K562 (cell line): ENCODE measurements at regions not wholly inside any gene's neighbourhood (a gene's known extent, or its start where the extent isn't known, plus 50 kb on each side); places are given as distances from the start of the nearest gene placed in this dataset.

Experiments used
- COPS2 ChIP-seq: fragments of 450-650 bp; conservative IDR thresholded peaks from 2 replicates; pipeline ENCODE4 v1.6.1; 2016; ENCODE audit warnings: mild to moderate bottlenecking, moderate library complexity
- FOXA1 ChIP-seq: fragments of 450-650 bp; IDR thresholded peaks from 2 replicates; pipeline ENCODE4 v1.6.1; 2016; ENCODE audit warnings: mild to moderate bottlenecking, borderline replicate concordance
- HNRNPLL ChIP-seq: fragments of 200-400 bp; formaldehyde crosslinking; IDR thresholded peaks from 2 replicates; pipeline ENCODE4 v1.6.1; 2017; ENCODE audit warnings: low read length, low read depth, mild to moderate bottlenecking; ENCODE audit not compliant: poor library complexity, severe bottlenecking
- KAT2B ChIP-seq: IDR thresholded peaks from one replicate; pipeline ENCODE4 v1.6.1; 2012; ENCODE audit warnings: low read depth, mild to moderate bottlenecking, control low read depth, inconsistent platforms, low read length, moderate library complexity
- MAFK ChIP-seq: IDR thresholded peaks from 2 replicates; pipeline ENCODE4 v1.6.1; 2011; ENCODE audit warnings: low read length, improper control_type of control experiment
- NFE2L1 ChIP-seq: fragments of 450-650 bp; IDR thresholded peaks from 2 replicates; pipeline ENCODE4 v1.6.1; 2016; ENCODE audit warnings: missing genetic modification characterization, low read depth, mild to moderate bottlenecking, missing compliant biosample characterization, moderate library complexity, borderline replicate concordance
- NR2F6 ChIP-seq: fragments of 450-650 bp; formaldehyde crosslinking; IDR thresholded peaks from 2 replicates; pipeline ENCODE4 v1.4.0; 2020; ENCODE audit warnings: mild to moderate bottlenecking
- OTX1 ChIP-seq: fragments of 450-650 bp; formaldehyde crosslinking; IDR thresholded peaks from 2 replicates; pipeline ENCODE4 v1.4.0; 2022; ENCODE audit warnings: mild to moderate bottlenecking
- PCBP2 ChIP-seq: fragments of 200-400 bp; formaldehyde crosslinking; IDR thresholded peaks from 2 replicates; pipeline ENCODE4 v1.6.1; 2018; ENCODE audit warnings: low read length, low read depth, mild to moderate bottlenecking, moderate library complexity; ENCODE audit not compliant: poor library complexity, severe bottlenecking
- RBM25 ChIP-seq: fragments of 200-400 bp; formaldehyde crosslinking; IDR thresholded peaks from 2 replicates; pipeline ENCODE4 v1.6.1; 2018; ENCODE audit warnings: low read length, low read depth, moderate library complexity; ENCODE audit not compliant: severe bottlenecking
- SMARCE1 ChIP-seq: fragments of 450-650 bp; IDR thresholded peaks from 2 replicates; pipeline ENCODE4 v1.7.1; 2016; ENCODE audit warnings: mild to moderate bottlenecking
- SMC3 ChIP-seq: conservative IDR thresholded peaks from 2 replicates; pipeline ENCODE4 v1.6.1; 2011; ENCODE audit warnings: low read depth, low read length, improper control_type of control experiment; ENCODE audit not compliant: insufficient read depth
- SNIP1 ChIP-seq: fragments of 450-650 bp; IDR thresholded peaks from 2 replicates; pipeline ENCODE4 v1.7.1; 2017; ENCODE audit warnings: low read depth, mild to moderate bottlenecking
- SRSF1 ChIP-seq: fragments of 200-400 bp; formaldehyde crosslinking; IDR thresholded peaks from 2 replicates; pipeline ENCODE4 v1.6.1; 2017; ENCODE audit warnings: mild to moderate bottlenecking, low read depth, low read length, moderate library complexity
- STAT5A ChIP-seq: IDR thresholded peaks from 2 replicates; pipeline ENCODE4 v1.6.1; 2012; ENCODE audit warnings: low read length, inconsistent platforms, borderline replicate concordance
- ZFPM2 ChIP-seq: fragments of 250-450 bp; sonication (Bioruptor Pico); IDR thresholded peaks from 2 replicates; pipeline ENCODE4 v1.5.1; 2022; ENCODE audit warnings: mild to moderate bottlenecking
- ZNF212 ChIP-seq: fragments of 450-650 bp; formaldehyde crosslinking; IDR thresholded peaks from 2 replicates; pipeline ENCODE4 v1.4.0; 2020; ENCODE audit warnings: mild to moderate bottlenecking
- ZNF217 ChIP-seq: sonication (generic); formaldehyde crosslinking; IDR thresholded peaks from 2 replicates; pipeline ENCODE4 v1.8.0; 2022; ENCODE audit warnings: mild to moderate bottlenecking, missing genetic modification reagents
- ZNF589 ChIP-seq: fragments of 200-800 bp; sonication (Bioruptor generic); IDR thresholded peaks from 2 replicates; pipeline ENCODE4 v1.6.1; 2016; ENCODE audit warnings: low read depth, missing genetic modification characterization, missing compliant biosample characterization
- TF ChIP-seq, protein P1 (sequence below): sonication (generic); formaldehyde crosslinking; IDR thresholded peaks from 2 replicates; pipeline ENCODE4 v1.8.0; 2022; ENCODE audit warnings: mild to moderate bottlenecking, missing genetic modification reagents, borderline replicate concordance
- TF ChIP-seq, protein P2 (sequence below): fragments of 450-650 bp; conservative IDR thresholded peaks from 2 replicates; pipeline ENCODE4 v1.6.1; 2016; ENCODE audit warnings: missing genetic modification characterization, low read depth, mild to moderate bottlenecking, missing compliant biosample characterization, moderate library complexity
- TF ChIP-seq, protein P3 (sequence below), 3 experiments: IDR thresholded peaks in 2 of 3; conservative IDR thresholded peaks in 1 of 3; 2 replicates each; pipeline ENCODE4 v1.5.1; 2011 to 2012; ENCODE audit warnings: low read length in 3 of 3, mild to moderate bottlenecking in 3 of 3, control low read depth in 2 of 3, improper control_type of control experiment in 1 of 3, inconsistent platforms in 1 of 3, low read depth in 1 of 3, mixed read lengths in 1 of 3, moderate library complexity in 1 of 3; ENCODE audit not compliant: insufficient read depth in 2 of 3
- TF ChIP-seq, protein P4 (sequence below): fragments of 250-450 bp; sonication (Bioruptor Pico); IDR thresholded peaks from 2 replicates; pipeline ENCODE4 v1.5.0; 2020; ENCODE audit warnings: mild to moderate bottlenecking

DNA sequence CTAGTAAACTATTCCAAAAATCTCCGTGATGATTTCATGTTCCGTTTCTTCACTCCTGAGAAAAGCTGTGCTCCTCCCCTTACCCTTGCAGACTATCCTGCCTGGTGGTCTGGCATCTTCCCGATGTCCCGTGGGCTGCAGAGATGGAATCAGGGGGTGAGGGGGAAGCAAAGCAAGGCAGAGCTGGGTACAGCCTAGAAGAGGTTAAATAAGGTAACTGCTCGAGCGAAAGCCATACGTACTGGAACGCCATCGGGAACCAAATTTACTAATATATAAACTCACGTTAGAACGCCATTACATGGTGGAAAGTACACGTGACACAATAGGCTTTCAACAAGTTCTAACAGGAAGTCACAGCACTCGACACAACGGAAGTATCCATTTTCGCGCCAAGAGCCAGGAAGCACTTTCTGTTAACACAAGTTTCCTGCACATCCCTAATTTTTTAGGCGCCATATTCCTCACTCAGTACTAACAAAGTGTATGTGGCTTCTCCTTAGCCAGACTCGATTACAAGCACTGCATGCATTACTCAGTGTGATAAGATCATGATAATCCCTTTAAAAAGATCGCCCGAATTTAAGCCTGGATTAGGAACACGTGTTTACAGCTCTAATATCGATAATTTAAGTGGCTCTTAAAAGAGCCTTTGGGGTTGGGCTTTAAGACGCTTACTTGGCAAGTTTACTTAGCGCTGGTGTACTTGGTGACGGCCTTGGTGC is 101.6 kb upstream of the PRSS16 start (continued):
- TF ChIP-seq, protein P1, sequence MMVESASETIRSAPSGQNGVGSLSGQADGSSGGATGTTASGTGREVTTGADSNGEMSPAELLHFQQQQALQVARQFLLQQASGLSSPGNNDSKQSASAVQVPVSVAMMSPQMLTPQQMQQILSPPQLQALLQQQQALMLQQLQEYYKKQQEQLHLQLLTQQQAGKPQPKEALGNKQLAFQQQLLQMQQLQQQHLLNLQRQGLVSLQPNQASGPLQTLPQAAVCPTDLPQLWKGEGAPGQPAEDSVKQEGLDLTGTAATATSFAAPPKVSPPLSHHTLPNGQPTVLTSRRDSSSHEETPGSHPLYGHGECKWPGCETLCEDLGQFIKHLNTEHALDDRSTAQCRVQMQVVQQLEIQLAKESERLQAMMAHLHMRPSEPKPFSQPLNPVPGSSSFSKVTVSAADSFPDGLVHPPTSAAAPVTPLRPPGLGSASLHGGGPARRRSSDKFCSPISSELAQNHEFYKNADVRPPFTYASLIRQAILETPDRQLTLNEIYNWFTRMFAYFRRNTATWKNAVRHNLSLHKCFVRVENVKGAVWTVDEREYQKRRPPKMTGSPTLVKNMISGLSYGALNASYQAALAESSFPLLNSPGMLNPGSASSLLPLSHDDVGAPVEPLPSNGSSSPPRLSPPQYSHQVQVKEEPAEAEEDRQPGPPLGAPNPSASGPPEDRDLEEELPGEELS (CRISPR knock-in tag) = peak; percentile 55
- TF ChIP-seq ZNF217 (0 out of 2 replicates have a peak, but pooled peaks have one; percentile 75), SRSF1 (no peak), ZNF212 (CRISPR knock-in tag) (no peak), HNRNPLL (no peak), NFE2L1 (no peak), PCBP2 (no peak), NR2F6 (no peak), RBM25 (peak; percentile 4), ZNF589 (CRISPR knock-in tag) (no peak), KAT2B (no peak), SNIP1 (no peak), OTX1 (CRISPR knock-in tag) (no peak; the same call in 1 of the 2 replicates), ZFPM2 (CRISPR knock-in tag) (peak; percentile 91), SMC3 (no peak), COPS2 (no peak), MAFK (no peak), STAT5A (peak; percentile 51), FOXA1 (no peak), SMARCE1 (no peak)
- TF ChIP-seq, protein P2, sequence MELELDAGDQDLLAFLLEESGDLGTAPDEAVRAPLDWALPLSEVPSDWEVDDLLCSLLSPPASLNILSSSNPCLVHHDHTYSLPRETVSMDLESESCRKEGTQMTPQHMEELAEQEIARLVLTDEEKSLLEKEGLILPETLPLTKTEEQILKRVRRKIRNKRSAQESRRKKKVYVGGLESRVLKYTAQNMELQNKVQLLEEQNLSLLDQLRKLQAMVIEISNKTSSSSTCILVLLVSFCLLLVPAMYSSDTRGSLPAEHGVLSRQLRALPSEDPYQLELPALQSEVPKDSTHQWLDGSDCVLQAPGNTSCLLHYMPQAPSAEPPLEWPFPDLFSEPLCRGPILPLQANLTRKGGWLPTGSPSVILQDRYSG (tag) = no peak
- TF ChIP-seq, protein P3, sequence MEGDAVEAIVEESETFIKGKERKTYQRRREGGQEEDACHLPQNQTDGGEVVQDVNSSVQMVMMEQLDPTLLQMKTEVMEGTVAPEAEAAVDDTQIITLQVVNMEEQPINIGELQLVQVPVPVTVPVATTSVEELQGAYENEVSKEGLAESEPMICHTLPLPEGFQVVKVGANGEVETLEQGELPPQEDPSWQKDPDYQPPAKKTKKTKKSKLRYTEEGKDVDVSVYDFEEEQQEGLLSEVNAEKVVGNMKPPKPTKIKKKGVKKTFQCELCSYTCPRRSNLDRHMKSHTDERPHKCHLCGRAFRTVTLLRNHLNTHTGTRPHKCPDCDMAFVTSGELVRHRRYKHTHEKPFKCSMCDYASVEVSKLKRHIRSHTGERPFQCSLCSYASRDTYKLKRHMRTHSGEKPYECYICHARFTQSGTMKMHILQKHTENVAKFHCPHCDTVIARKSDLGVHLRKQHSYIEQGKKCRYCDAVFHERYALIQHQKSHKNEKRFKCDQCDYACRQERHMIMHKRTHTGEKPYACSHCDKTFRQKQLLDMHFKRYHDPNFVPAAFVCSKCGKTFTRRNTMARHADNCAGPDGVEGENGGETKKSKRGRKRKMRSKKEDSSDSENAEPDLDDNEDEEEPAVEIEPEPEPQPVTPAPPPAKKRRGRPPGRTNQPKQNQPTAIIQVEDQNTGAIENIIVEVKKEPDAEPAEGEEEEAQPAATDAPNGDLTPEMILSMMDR (IDR thresholded peaks at IDR 0.05 in 2 of 3, conservative IDR thresholded peaks at IDR 0.05 in 1 of 3; ENCODE audit: insufficient read depth in 2 of 3, low read depth in 1 of 3, low read length in 3 of 3) = no peak
- TF ChIP-seq, protein P4, sequence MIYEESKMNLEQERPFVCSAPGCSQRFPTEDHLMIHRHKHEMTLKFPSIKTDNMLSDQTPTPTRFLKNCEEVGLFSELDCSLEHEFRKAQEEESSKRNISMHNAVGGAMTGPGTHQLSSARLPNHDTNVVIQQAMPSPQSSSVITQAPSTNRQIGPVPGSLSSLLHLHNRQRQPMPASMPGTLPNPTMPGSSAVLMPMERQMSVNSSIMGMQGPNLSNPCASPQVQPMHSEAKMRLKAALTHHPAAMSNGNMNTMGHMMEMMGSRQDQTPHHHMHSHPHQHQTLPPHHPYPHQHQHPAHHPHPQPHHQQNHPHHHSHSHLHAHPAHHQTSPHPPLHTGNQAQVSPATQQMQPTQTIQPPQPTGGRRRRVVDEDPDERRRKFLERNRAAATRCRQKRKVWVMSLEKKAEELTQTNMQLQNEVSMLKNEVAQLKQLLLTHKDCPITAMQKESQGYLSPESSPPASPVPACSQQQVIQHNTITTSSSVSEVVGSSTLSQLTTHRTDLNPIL = peak; percentile 76
